HG03175 (cell line): ENCODE measurements at regions not wholly inside any gene's neighbourhood (a gene's known extent, or its start where the extent isn't known, plus 50 kb on each side); places are given as distances from the start of the nearest gene placed in this dataset.
"Not testable (repeated sequence)": the region's sequence is repeated elsewhere in the genome, so short reads cannot be mapped to it uniquely, and the experiment has no call there.

Experiments used
- ATAC-seq: cut with Tn5 transposase; IDR thresholded peaks from one replicate; pipeline ENCODE4 v1.9.1; 2021; ENCODE audit warnings: mild to moderate bottlenecking, moderate library complexity; ENCODE audit not compliant: unreplicated experiment

GRCh38 chr17:77560841-77561240 is 397.7 kb upstream of the TNRC6C start:
- ATAC-seq: no peak

GRCh38 chr17:77562361-77562760 is 396.1 kb upstream of the TNRC6C start:
- ATAC-seq: not testable (repeated sequence)

- ATAC-seq: no peak
Observed at GRCh38 chr17:77563439-77564102, 394.9 kb upstream of the TNRC6C start.

- ATAC-seq: no peak
Observed at GRCh38 chr17:77564278-77564920, 394.1 kb upstream of the TNRC6C start.

- ATAC-seq: no peak
Observed at GRCh38 chr17:77565166-77565565, 393.3 kb upstream of the TNRC6C start.

- ATAC-seq: no peak
Observed at GRCh38 chr17:77566151-77566550, 392.4 kb upstream of the TNRC6C start.

- no peak for ATAC-seq
Observed at GRCh38 chr17:77566566-77567138, 391.9 kb upstream of the TNRC6C start.

- no peak for ATAC-seq
Observed at GRCh38 chr17:77568540-77568939, 390.0 kb upstream of the TNRC6C start.

- ATAC-seq: no peak
Observed at GRCh38 chr17:77569846-77570564, 388.5 kb upstream of the TNRC6C start.

GRCh38 chr17:77570565-77570898 is 388.0 kb upstream of the TNRC6C start:
- ATAC-seq: no peak

GRCh38 chr17:77571155-77571981 is 387.1 kb upstream of the TNRC6C start:
- ATAC-seq: no peak

- no peak for ATAC-seq
Observed at GRCh38 chr17:77572065-77572601, 386.4 kb upstream of the TNRC6C start.

GRCh38 chr17:77572851-77573250 is 385.7 kb upstream of the TNRC6C start:
- no peak for ATAC-seq

GRCh38 chr17:77577491-77577890 is 381.0 kb upstream of the TNRC6C start:
- no peak for ATAC-seq

- ATAC-seq: no peak
Observed at GRCh38 chr17:77579131-77579530, 379.4 kb upstream of the TNRC6C start.

- no peak for ATAC-seq
Observed at GRCh38 chr17:77579682-77580081, 378.8 kb upstream of the TNRC6C start.

- ATAC-seq: no peak
Observed at GRCh38 chr17:77580531-77581270, 377.8 kb upstream of the TNRC6C start.

GRCh38 chr17:77581480-77581879 is 377.0 kb upstream of the TNRC6C start:
- no peak for ATAC-seq

- no peak for ATAC-seq
Observed at GRCh38 chr17:77585142-77585860, 373.2 kb upstream of the TNRC6C start.
